DMS53 treated with DMSO at 0.1 percent for 48 hours (cell line): ENCODE measurements at regions not wholly inside any gene's neighbourhood (a gene's known extent, or its start where the extent isn't known, plus 50 kb on each side); places are given as distances from the start of the nearest gene placed in this dataset.

Experiments used
- DNase-seq: peaks from one replicate; lab custom pipeline; 2025; ENCODE audit not compliant: unreplicated experiment; lab: John Stamatoyannopoulos, UW

DNA sequence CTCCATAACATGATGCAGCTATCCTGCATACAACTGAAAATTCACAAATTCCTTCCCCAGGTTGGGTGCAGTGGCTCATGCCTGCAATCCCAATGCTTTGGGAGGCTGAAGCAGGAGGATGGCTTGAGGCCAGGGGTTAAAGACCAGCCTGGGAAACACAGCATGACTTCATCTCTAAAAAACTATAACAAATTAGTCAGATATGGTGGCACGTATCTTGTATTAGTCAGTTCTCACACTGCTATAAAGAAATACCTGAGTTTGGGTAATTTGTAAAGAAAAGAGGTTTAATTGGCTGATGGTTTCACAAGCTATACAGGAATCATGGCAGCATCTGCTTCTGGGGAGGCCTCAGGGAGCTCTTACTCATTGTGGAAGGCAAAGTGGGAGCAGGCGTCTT is 56.4 kb upstream of the DAPK1 start:
- DNase-seq, result no peak

DNA sequence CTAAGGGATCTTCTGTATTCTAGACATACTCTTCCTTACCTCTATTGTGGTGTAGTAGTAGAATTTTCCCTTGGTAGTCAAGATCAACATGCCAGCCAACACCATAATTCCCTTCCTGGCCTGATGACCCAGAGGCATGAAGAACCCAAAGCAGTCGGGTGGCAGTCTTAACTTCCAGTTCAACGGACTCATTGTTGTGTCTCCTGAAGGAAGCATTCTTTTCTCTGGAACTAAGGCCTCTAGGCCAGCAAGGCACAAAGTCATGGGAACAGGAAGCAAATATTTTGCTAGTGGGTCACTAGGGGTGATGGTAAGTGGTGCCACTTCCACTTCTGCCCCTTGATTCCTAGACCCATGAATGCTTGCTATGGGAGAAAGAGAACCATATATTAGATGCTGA is 55.2 kb upstream of the DAPK1 start:
- no peak for DNase-seq

DNA sequence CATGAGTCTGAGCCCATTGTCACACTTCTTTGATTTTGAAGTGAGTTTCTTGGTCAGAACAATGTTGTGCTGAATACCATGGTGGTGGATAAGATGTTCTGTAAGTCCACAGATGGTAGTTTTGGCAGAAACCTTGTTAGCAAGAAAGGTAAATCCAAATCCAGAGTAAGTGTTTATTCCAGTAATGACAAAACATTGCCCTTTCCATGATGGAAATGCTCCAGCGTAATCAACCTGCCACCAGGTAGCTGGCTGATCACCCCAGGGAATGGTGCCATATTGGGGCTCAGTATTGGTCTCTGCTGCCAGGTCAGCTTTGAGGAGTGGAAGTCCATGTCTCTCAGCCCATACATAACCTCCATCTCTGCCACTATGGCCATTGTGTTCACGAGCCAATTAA is 54.7 kb upstream of the DAPK1 start:
- no peak for DNase-seq

DNA sequence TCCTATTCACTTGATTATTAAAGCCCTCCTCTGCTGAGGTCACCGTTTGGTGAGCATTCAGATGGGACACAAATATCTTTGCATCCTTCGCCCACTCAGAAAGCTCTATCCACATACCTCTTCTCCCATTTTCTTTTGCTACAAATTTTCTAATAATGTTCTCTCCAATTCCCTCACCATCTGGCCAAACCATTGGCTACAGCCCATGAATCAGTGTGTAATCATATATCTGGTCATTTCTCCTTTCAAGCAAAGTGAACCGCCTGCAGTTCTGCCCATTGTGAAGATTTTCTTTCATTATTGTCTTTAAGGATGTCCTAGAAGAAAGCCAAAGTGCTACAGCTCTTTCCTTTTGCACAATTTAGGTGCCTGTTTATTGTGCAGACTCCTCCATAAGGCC is 54.2 kb upstream of the DAPK1 start:
- no peak for DNase-seq

DNA sequence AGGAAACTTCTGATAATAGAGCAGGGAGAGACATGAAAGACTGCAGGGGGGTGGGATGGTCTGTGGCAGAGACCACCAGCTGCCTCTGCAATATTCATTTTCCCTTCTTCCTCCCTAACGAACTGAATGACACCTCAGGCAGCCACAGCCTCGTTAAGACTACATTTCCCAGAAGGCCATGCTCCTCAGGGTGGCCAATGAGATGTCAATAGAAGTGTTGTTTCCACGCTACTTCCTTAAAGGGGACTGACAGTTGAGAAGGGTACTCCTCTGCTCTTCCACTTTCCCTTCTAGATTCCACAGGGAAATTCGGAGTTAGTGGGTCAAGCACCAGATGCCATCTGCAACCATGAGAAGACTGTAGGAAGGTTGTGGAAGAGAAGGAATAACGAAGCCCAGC is 52.0 kb upstream of the DAPK1 start:
- DNase-seq, result no peak

DNA sequence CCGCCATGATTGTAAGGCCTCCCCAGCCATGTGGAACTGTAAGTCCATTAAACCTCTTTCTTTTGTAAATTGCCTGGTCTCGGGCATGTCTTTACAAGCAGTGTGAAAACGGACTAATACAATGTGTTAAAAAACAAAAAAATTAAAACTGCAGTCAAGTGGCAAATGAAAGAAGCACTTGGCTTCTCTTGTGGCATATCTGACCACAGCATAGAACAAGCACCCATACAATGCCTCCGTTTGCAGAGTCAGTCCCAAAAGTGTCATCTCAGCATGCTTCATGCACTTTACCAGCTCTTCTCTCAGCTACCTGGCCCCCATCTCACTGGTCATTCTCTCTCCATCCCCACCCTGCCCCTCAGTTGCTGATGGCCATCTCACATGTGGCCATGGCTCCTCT is 51.1 kb upstream of the DAPK1 start:
- DNase-seq, result no peak

GRCh38 chr9:87447547-87448432 is 49.9 kb upstream of the DAPK1 start:
- no peak for DNase-seq
